Cortex of kidney (tissue), 1 donor: ENCODE measurements at regions not wholly inside any gene's neighbourhood (a gene's known extent, or its start where the extent isn't known, plus 50 kb on each side); places are given as distances from the start of the nearest gene placed in this dataset.
"Not testable (repeated sequence)": the region's sequence is repeated elsewhere in the genome, so short reads cannot be mapped to it uniquely, and the experiment has no call there.

ENCODE experiments used
- DNase-seq: peaks from one replicate; lab custom pipeline; 2025; lab: John Stamatoyannopoulos, UW

DNA sequence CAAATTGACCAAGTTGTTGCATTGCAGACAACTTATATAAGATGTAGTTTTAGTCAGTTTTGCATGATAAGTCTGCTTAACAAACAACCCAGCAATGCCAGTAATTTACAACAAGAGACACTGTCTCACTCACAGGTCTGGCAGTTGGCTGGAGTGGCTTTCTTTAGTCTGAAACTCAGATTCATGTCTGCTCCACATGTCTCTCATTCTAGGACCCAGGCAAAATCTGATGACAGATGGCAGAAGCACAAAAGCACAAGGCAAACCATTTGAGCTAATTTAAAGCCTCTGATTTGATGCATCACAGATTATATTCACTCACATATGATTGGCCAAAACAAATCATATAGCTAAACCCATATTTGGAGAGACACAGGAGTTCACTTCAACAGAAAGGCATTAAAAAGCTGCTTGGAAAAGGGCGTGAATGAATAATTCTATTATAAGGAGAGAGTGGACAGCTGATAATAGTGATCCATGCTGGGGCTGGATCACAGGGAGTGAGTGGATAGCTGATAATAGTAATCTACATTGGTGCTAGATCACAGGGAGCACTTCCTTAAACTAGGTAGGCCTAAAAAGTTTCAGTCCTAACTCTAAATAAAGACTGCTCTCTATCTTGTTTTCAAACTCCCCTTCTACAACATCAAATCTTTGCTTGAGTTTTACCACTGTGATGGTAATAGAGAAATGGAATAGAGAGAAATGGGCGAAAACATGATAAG lies 593.2 kb upstream of the ZNF804A start:
- DNase-seq, result no peak

DNA sequence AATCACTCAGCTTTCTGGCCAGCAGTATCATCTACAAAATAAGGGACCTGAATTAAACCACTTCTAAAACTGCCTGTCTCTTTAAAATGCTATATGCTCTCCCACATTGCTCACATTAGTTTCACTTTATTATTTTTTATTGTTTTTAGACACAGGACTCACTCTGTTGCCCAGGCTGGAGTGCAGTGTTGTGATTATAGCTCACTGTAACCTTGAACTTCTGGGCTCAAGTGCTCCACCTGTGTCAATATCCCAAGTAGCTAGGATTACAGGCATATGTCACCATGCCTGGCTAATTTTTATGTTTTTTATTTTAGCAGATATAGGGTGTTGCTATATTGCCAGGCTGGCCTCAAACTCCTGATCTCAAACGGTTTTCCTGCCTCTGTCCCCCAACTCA lies 591.3 kb upstream of the ZNF804A start:
- DNase-seq, result no peak

DNA sequence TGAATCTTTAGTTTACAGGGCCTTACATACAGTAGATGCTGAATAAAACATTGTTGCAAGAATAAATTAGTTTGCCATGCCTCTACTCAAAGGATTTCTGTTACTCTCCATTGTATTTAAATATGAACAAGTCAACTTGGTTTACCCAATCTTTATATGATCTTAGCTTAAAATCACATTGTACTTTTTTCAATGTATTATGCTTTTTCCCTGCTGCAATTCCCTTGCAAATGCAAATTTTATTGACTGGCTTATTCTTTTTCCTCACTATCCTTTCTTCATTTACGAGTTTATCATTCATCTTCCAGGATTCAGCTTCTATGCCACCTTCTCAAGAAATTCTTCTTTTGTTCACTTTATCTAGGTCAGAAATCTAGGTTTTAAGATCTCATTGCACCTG lies 571.4 kb upstream of the ZNF804A start:
- DNase-seq, result no peak

- no peak for DNase-seq
These were observed 568.1 kb upstream of the ZNF804A start for GRCh38 chr2:184030245-184030644.

GRCh38 chr2:184030989-184031388 lies 567.3 kb upstream of the ZNF804A start:
- no peak for DNase-seq

GRCh38 chr2:184031402-184032147 lies 566.8 kb upstream of the ZNF804A start:
- no peak for DNase-seq

DNA sequence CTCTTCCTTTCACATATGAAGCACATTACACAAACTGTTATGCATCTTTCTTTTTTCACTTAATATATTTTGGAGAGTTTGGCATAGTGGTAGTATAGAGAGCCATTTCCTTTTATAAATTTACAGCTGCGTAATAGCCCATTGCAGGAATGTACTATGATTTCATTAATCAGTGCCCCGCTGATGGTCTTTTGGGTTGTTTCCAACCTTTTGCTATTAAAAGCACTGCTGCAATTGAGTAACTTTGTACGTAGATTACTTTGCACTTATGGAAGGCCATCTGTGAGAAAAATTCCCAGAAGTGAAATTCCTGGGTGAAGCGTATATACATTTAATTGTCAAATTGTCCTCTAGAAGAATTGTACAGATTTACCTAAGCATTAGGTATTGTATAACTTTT lies 565.3 kb upstream of the ZNF804A start:
- no peak for DNase-seq

GRCh38 chr2:184037273-184037672 lies 561.1 kb upstream of the ZNF804A start:
- no peak for DNase-seq

GRCh38 chr2:184039493-184039892 lies 558.8 kb upstream of the ZNF804A start:
- DNase-seq, result no peak

GRCh38 chr2:184040230-184040629 lies 558.1 kb upstream of the ZNF804A start:
- DNase-seq, result no peak

- DNase-seq, result no peak
These were observed 557.3 kb upstream of the ZNF804A start for GRCh38 chr2:184041077-184041476.

- no peak for DNase-seq
These were observed 556.6 kb upstream of the ZNF804A start for GRCh38 chr2:184041777-184042176.

DNA sequence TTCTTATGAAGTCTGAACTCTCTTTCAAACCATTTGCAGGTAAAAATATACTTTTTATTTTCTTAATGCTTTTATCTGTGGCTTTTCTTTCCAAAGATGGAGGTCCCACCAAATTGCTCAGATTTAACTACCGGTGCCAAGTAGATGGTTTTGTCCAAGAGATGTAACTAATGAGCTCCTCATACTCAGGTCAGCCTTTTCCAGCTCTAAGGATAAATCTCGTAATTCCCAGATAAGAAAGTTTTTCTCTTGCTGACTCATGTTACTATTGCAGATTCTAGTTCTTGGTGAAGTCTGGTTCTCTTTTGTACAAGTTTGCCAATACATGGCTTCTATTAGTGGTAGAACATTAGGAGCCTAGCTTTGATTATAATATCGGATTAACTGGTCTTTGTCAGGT lies 550.8 kb upstream of the ZNF804A start:
- DNase-seq, result no peak

DNA sequence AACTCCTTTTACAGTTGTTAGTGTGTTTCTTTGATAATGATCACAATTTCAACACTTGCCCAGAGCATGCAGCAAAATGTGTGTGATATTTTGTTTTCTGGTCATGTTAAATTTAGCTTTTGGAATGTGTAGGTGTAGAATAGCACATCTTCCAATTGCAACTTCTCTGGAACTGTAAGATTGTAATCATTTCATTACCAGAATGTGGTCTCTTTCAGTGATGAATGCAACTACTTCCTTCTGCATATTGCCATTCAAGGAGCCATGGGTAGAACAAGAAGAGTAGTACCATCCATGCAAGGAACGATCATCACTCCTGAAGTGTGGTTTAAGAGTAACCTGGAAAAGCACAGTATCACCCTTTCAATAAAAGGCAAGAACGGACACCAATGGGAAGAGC lies 548.8 kb upstream of the ZNF804A start:
- no peak for DNase-seq

DNA sequence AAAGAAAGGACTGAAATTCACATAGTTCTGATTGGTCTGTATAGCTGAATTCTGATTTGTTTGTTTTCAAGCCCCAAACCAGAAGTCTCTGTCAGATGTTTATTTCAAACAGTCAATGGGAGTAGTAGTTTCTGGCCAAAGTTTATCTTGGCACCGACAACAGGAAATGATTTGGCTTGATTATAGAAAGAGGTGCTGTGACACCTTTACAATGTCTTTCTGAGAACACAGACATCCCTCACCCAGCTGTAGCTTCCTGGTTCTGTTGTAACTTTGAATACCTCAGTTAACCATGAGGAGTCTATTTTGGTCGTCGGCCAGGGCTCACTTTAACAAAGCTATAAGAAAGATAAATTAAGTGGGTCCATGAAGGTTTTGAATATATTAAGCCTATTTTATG lies 545.0 kb upstream of the ZNF804A start:
- no peak for DNase-seq

DNA sequence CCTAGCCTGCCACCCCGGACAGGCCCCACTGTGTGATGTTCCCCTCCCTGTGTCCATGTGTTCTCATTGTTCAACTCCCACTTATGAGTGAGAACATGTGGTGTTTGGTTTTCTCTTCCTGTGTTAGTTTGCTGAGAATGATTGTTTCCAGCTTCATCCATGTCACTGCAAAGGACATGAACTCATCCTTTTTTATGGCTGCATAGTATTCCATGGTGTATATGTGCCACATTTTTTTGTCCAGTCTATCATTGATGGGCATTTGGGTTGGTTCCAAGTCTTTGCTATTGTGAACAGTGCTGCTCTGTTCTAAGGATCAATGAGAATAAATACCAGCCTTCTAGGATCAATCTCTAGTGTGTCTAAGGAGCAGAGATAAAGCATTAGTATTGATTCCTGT lies 543.9 kb upstream of the ZNF804A start:
- not testable (repeated sequence) for DNase-seq

- DNase-seq, result no peak
These were observed 540.4 kb upstream of the ZNF804A start for GRCh38 chr2:184057910-184058309.

DNA sequence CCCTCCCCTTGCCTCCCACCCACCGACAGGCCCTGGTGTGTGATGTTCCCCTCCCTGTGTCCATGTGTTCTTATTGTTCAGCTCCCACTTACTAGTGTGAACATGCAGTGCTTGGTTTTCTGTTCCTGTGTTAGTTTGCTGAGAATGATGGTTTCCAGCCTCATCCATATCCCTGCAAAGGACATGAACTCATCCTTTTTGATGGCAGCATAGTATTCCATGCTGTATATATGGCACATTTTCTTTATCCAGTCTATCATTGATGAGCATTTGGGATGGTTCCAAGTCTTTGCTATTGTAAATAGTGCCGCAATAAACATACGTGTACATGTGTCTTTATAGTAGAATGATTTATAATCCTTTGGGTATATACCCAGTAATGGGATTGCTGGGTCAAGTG lies 538.1 kb upstream of the ZNF804A start:
- not testable (repeated sequence) for DNase-seq

DNA sequence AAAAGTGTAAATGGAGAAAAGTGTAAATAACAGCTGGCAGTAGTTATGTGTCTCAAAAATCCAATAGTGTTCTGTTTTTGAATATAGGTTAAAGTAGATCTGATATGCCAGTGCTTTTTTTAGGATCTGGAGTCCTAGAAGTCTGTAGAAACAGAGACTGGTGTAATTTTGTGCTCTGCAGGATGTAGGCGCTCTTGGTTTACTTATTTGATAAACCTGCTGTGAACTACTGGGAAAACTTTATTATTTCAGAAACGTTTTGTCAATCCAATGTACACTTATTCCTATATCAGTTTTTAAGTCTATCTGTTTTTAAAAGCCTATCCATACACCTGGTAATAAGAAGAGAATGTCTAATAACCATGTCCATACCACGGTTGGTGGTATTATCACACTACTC lies 530.8 kb upstream of the ZNF804A start:
- DNase-seq, result no peak

GRCh38 chr2:184072470-184072869 lies 525.9 kb upstream of the ZNF804A start:
- no peak for DNase-seq

- DNase-seq, result no peak
These were observed 519.8 kb upstream of the ZNF804A start for GRCh38 chr2:184078496-184078895.

DNA sequence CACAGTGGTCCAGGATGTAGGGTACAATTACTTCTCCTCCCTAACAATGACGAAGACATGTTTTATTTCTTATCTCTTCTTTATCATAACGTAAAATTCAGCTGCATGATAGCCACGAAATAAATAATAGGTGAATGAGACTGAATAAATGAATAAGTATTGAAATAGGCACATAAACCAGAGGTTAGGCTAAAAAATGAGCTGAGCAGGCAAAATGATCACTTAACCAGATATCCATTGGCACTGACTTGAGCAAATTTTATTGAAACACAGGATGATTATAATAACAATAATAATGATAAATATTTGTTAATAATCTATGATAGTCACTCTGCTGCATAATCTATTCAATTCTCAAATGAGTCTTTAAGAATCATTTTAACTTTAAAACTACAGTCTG lies 506.9 kb upstream of the ZNF804A start:
- DNase-seq, result no peak

- DNase-seq, result no peak
These were observed 484.5 kb upstream of the ZNF804A start for GRCh38 chr2:184113696-184114403.
